ENCODE measurements at regions not wholly inside any gene's neighbourhood (a gene's known extent, or its start where the extent isn't known, plus 50 kb on each side); places are given as distances from the start of the nearest gene placed in this dataset.

GRCh38 chr20:40186826-40187225 lies 502.2 kb downstream of the MAFB start:
- Mint-ChIP-seq H3K36me3 (ENCODE audit: low read depth) (no peaks in the 10 kb centered on the region), H3K4me1 (ENCODE audit: low read depth) (no peaks in the 10 kb centered on the region), H3K4me3 (no peak overlapping the region), H3K27ac (no peak overlapping the region), H3K27me3 (peaks cover 3% of the 10 kb centered on the region), H3K9me3 (no peaks in the 10 kb centered on the region)
- no peak for DNase-seq

GRCh38 chr20:40181676-40182075 lies 507.4 kb downstream of the MAFB start:
- no peaks in the 10 kb centered on the region for H3K36me3 Mint-ChIP-seq (ENCODE audit: low read depth)
- no peaks in the 10 kb centered on the region for H3K4me1 Mint-ChIP-seq (ENCODE audit: low read depth)

GRCh38 chr20:40176098-40176841 lies 512.8 kb downstream of the MAFB start:
- Mint-ChIP-seq H3K4me1 (ENCODE audit: low read depth) (no peaks in the 10 kb centered on the region), H3K27me3 (peaks cover 14% of the 10 kb centered on the region), H3K9me3 (no peaks in the 10 kb centered on the region), H3K27ac (no peak overlapping the region), H3K4me3 (no peak overlapping the region), H3K36me3 (ENCODE audit: low read depth) (no peaks in the 10 kb centered on the region)
- DNase-seq = no peak

More at GRCh38 chr20:40181676-40182075, 507.4 kb downstream of the MAFB start:
- H3K27me3 Mint-ChIP-seq = peaks cover 2% of the 10 kb centered on the region
- no peak for DNase-seq
- H3K27ac Mint-ChIP-seq = no peak overlapping the region
- no peak overlapping the region for H3K4me3 Mint-ChIP-seq
- no peaks in the 10 kb centered on the region for H3K9me3 Mint-ChIP-seq

- H3K4me3 Mint-ChIP-seq = no peak overlapping the region
- no peak overlapping the region for H3K27ac Mint-ChIP-seq
- H3K4me1 Mint-ChIP-seq (ENCODE audit: low read depth) = no peaks in the 10 kb centered on the region
- H3K36me3 Mint-ChIP-seq (ENCODE audit: low read depth) = no peaks in the 10 kb centered on the region
- no peaks in the 10 kb centered on the region for H3K9me3 Mint-ChIP-seq
- DNase-seq = no peak
- peaks cover 14% of the 10 kb centered on the region for H3K27me3 Mint-ChIP-seq
Measured at GRCh38 chr20:40175296-40175695, 513.7 kb downstream of the MAFB start.

- no peaks in the 10 kb centered on the region for H3K36me3 Mint-ChIP-seq (ENCODE audit: low read depth)
- DNase-seq = no peak
- H3K4me1 Mint-ChIP-seq (ENCODE audit: low read depth) = no peaks in the 10 kb centered on the region
- H3K27me3 Mint-ChIP-seq = peaks cover 14% of the 10 kb centered on the region
- no peak overlapping the region for H3K4me3 Mint-ChIP-seq
- H3K27ac Mint-ChIP-seq = no peak overlapping the region
- H3K9me3 Mint-ChIP-seq = no peaks in the 10 kb centered on the region
Measured at GRCh38 chr20:40173872-40174271, 515.2 kb downstream of the MAFB start.

- peaks cover 11% of the 10 kb centered on the region for H3K27me3 Mint-ChIP-seq
- H3K4me3 Mint-ChIP-seq = no peak overlapping the region
- no peaks in the 10 kb centered on the region for H3K9me3 Mint-ChIP-seq
- no peaks in the 10 kb centered on the region for H3K36me3 Mint-ChIP-seq (ENCODE audit: low read depth)
- DNase-seq = no peak
- no peak overlapping the region for H3K27ac Mint-ChIP-seq
- H3K4me1 Mint-ChIP-seq (ENCODE audit: low read depth) = no peaks in the 10 kb centered on the region
Measured at GRCh38 chr20:40168981-40169620, 519.9 kb downstream of the MAFB start.

- no peaks in the 10 kb centered on the region for H3K27me3 Mint-ChIP-seq
- DNase-seq = no peak
- no peak overlapping the region for H3K27ac Mint-ChIP-seq
- H3K4me3 Mint-ChIP-seq = no peak overlapping the region
- H3K4me1 Mint-ChIP-seq (ENCODE audit: low read depth) = no peaks in the 10 kb centered on the region
- no peaks in the 10 kb centered on the region for H3K9me3 Mint-ChIP-seq
- H3K36me3 Mint-ChIP-seq (ENCODE audit: low read depth) = no peaks in the 10 kb centered on the region
Measured at GRCh38 chr20:40161391-40161790, 527.6 kb downstream of the MAFB start.

GRCh38 chr20:40160097-40160550 lies 528.9 kb downstream of the MAFB start:
- no peaks in the 10 kb centered on the region for H3K36me3 Mint-ChIP-seq (ENCODE audit: low read depth)
- no peak for DNase-seq

GRCh38 chr20:40159276-40159675 lies 529.8 kb downstream of the MAFB start:
- H3K4me3 Mint-ChIP-seq = no peak overlapping the region
- no peak for DNase-seq

More at GRCh38 chr20:40160097-40160550, 528.9 kb downstream of the MAFB start:
- Mint-ChIP-seq H3K27ac (no peak overlapping the region), H3K4me3 (no peak overlapping the region), H3K4me1 (ENCODE audit: low read depth) (no peaks in the 10 kb centered on the region), H3K27me3 (no peaks in the 10 kb centered on the region), H3K9me3 (no peaks in the 10 kb centered on the region)

GRCh38 chr20:40156600-40157317 lies 532.3 kb downstream of the MAFB start:
- DNase-seq = no peak
- Mint-ChIP-seq H3K9me3 (no peaks in the 10 kb centered on the region), H3K4me3 (no peak overlapping the region), H3K4me1 (ENCODE audit: low read depth) (no peaks in the 10 kb centered on the region), H3K36me3 (ENCODE audit: low read depth) (no peaks in the 10 kb centered on the region), H3K27me3 (no peaks in the 10 kb centered on the region), H3K27ac (no peak overlapping the region)

More at GRCh38 chr20:40159276-40159675, 529.8 kb downstream of the MAFB start:
- no peaks in the 10 kb centered on the region for H3K36me3 Mint-ChIP-seq (ENCODE audit: low read depth)
- no peaks in the 10 kb centered on the region for H3K9me3 Mint-ChIP-seq
- no peak overlapping the region for H3K27ac Mint-ChIP-seq
- H3K27me3 Mint-ChIP-seq = no peaks in the 10 kb centered on the region
- H3K4me1 Mint-ChIP-seq (ENCODE audit: low read depth) = no peaks in the 10 kb centered on the region

- Mint-ChIP-seq H3K4me3 (no peak overlapping the region), H3K9me3 (no peaks in the 10 kb centered on the region), H3K27me3 (no peaks in the 10 kb centered on the region), H3K4me1 (ENCODE audit: low read depth) (no peaks in the 10 kb centered on the region), H3K27ac (no peak overlapping the region), H3K36me3 (ENCODE audit: low read depth) (no peaks in the 10 kb centered on the region)
- DNase-seq = no peak
Measured at GRCh38 chr20:40154514-40154913, 534.5 kb downstream of the MAFB start.

- Mint-ChIP-seq H3K27me3 (no peaks in the 10 kb centered on the region), H3K9me3 (no peaks in the 10 kb centered on the region), H3K4me1 (ENCODE audit: low read depth) (no peaks in the 10 kb centered on the region), H3K27ac (no peak overlapping the region), H3K36me3 (ENCODE audit: low read depth) (no peaks in the 10 kb centered on the region), H3K4me3 (no peak overlapping the region)
- no peak for DNase-seq
Measured at GRCh38 chr20:40148886-40149285, 540.1 kb downstream of the MAFB start.

GRCh38 chr20:40146071-40146470 lies 543.0 kb downstream of the MAFB start:
- Mint-ChIP-seq H3K27me3 (peaks cover 4% of the 10 kb centered on the region), H3K36me3 (ENCODE audit: low read depth) (no peaks in the 10 kb centered on the region), H3K4me1 (ENCODE audit: low read depth) (no peaks in the 10 kb centered on the region), H3K9me3 (no peaks in the 10 kb centered on the region), H3K4me3 (no peak overlapping the region), H3K27ac (no peak overlapping the region)
- DNase-seq = no peak

GRCh38 chr20:40144581-40144980 lies 544.5 kb downstream of the MAFB start:
- Mint-ChIP-seq H3K36me3 (ENCODE audit: low read depth) (no peaks in the 10 kb centered on the region), H3K27ac (no peak overlapping the region), H3K4me1 (ENCODE audit: low read depth) (no peaks in the 10 kb centered on the region), H3K9me3 (no peaks in the 10 kb centered on the region), H3K4me3 (no peak overlapping the region), H3K27me3 (peaks cover 4% of the 10 kb centered on the region)
- DNase-seq = no peak

GRCh38 chr20:40134176-40134575 lies 554.9 kb downstream of the MAFB start:
- no peaks in the 10 kb centered on the region for H3K9me3 Mint-ChIP-seq
- H3K4me3 Mint-ChIP-seq = no peak overlapping the region
- no peaks in the 10 kb centered on the region for H3K4me1 Mint-ChIP-seq (ENCODE audit: low read depth)
- no peak for DNase-seq
- no peaks in the 10 kb centered on the region for H3K36me3 Mint-ChIP-seq (ENCODE audit: low read depth)
- H3K27me3 Mint-ChIP-seq = no peaks in the 10 kb centered on the region
- no peak overlapping the region for H3K27ac Mint-ChIP-seq
